Neuronal stem cell (in vitro differentiated cells): ENCODE measurements at regions not wholly inside any gene's neighbourhood (a gene's known extent, or its start where the extent isn't known, plus 50 kb on each side); places are given as distances from the start of the nearest gene placed in this dataset.
A peak's percentile ranks its signal among the peaks of the same experiment; 100 is the strongest.

Experiments
- DNase-seq: peaks from one replicate; pipeline ENCODE4 v3.0.0-alpha.2; 2013; ENCODE audit warnings: low spot score
- H2AFZ ChIP-seq: one replicate; pipeline ENCODE4 v1.6.1; 2013; ENCODE audit warnings: mild to moderate bottlenecking, low read length, inconsistent platforms
- H2AK5ac ChIP-seq: 2 replicates; pipeline ENCODE4 v1.6.1; 2013; ENCODE audit warnings: low read depth, mild to moderate bottlenecking, inconsistent platforms, low read length, moderate library complexity, mixed read lengths
- H2BK120ac ChIP-seq: 2 replicates; pipeline ENCODE4 v1.6.1; 2013; ENCODE audit warnings: low read depth, mild to moderate bottlenecking, inconsistent platforms, low read length, moderate library complexity, mixed read lengths
- H2BK12ac ChIP-seq: one replicate; pipeline ENCODE4 v1.6.1; 2013; ENCODE audit warnings: low read length, inconsistent platforms
- H2BK15ac ChIP-seq: 2 replicates; pipeline ENCODE4 v1.6.1; 2013; ENCODE audit warnings: mild to moderate bottlenecking, low read length, inconsistent platforms, mixed read lengths
- H2BK5ac ChIP-seq: one replicate; pipeline ENCODE4 v1.6.1; 2013; ENCODE audit warnings: inconsistent platforms, mild to moderate bottlenecking, low read length, moderate library complexity
- H3K14ac ChIP-seq: one replicate; pipeline ENCODE4 v1.6.1; 2013; ENCODE audit warnings: low read length, inconsistent platforms
- H3K18ac ChIP-seq: 2 replicates; pipeline ENCODE4 v1.6.1; 2013; ENCODE audit warnings: low read length, inconsistent platforms
- H3K23ac ChIP-seq: 2 replicates; pipeline ENCODE4 v1.6.1; 2013; ENCODE audit warnings: low read depth, mild to moderate bottlenecking, mixed read lengths, low read length, inconsistent platforms; ENCODE audit not compliant: poor library complexity
- H3K27ac ChIP-seq: replicated peaks from 3 replicates; pipeline ENCODE4 v1.5.1; 2013; ENCODE audit warnings: low read length, inconsistent platforms
- H3K27me3 ChIP-seq, 3 experiments: 2 replicates each; pipeline ENCODE4 v1.6.1; 2013; ENCODE audit warnings: low read length in 3 of 3, mild to moderate bottlenecking in 2 of 3, inconsistent platforms in 1 of 3, low read depth in 1 of 3, mixed read lengths in 1 of 3, moderate library complexity in 1 of 3; ENCODE audit not compliant: control insufficient read depth in 3 of 3, insufficient read depth in 3 of 3
- H3K36me3 ChIP-seq, 2 donors: replicated peaks in 1 of 2; 2 replicates each; pipeline ENCODE4 v1.6.1; 2013; ENCODE audit warnings: low read length in 2 of 2; ENCODE audit not compliant: control insufficient read depth in 2 of 2, insufficient read depth in 2 of 2
- H3K4ac ChIP-seq: 2 replicates; pipeline ENCODE4 v1.6.1; 2013; ENCODE audit warnings: inconsistent platforms, mild to moderate bottlenecking, low read length, moderate library complexity
- H3K4me1 ChIP-seq, 2 donors: 1 replicate in 1 of 2; 2 replicates in 1 of 2; pipeline ENCODE4 v1.6.1; 2013; ENCODE audit warnings: low read length in 2 of 2, low read depth in 1 of 2; ENCODE audit not compliant: control insufficient read depth in 2 of 2, insufficient read depth in 1 of 2
- H3K4me2 ChIP-seq: one replicate; pipeline ENCODE4 v1.6.1; 2013; ENCODE audit warnings: mild to moderate bottlenecking, low read length, inconsistent platforms; ENCODE audit not compliant: insufficient read depth, poor library complexity, severe bottlenecking
- H3K4me3 ChIP-seq, 2 donors: 2 replicates each; pipeline ENCODE4 v1.5.1; 2013; ENCODE audit warnings: low read length in 2 of 2, mild to moderate bottlenecking in 2 of 2, inconsistent platforms in 1 of 2, moderate library complexity in 1 of 2
- H3K79me1 ChIP-seq: one replicate; pipeline ENCODE4 v1.6.1; 2013; ENCODE audit warnings: low read depth, mild to moderate bottlenecking, inconsistent platforms, low read length, moderate library complexity
- H3K9ac ChIP-seq: one replicate; pipeline ENCODE4 v1.6.1; 2013; ENCODE audit warnings: mild to moderate bottlenecking, low read depth, low read length, inconsistent platforms; ENCODE audit not compliant: poor library complexity
- H3K9me3 ChIP-seq, 2 donors: replicated peaks in 1 of 2; 2 replicates each; pipeline versions ENCODE3 to v1.6.1; 2013; ENCODE audit warnings: low read length in 2 of 2, mild to moderate bottlenecking in 2 of 2, inconsistent platforms in 1 of 2, low read depth in 1 of 2, mixed read lengths in 1 of 2, moderate library complexity in 1 of 2; ENCODE audit not compliant: control insufficient read depth in 2 of 2, insufficient read depth in 1 of 2
- H4K8ac ChIP-seq: one replicate; pipeline ENCODE4 v1.6.1; 2013; ENCODE audit warnings: low read depth, mild to moderate bottlenecking, inconsistent platforms, low read length, moderate library complexity
- H4K91ac ChIP-seq: one replicate; pipeline ENCODE4 v1.6.1; 2013; ENCODE audit warnings: low read length, low read depth, mild to moderate bottlenecking, inconsistent platforms; ENCODE audit not compliant: poor library complexity
- WGBS, 2 donors: extraction: QIAGEN DNeasy Blood & Tissue Kit; methylation state at CpG; one replicate each; pipeline ENCODE4 v1.1.7; 2013; ENCODE audit warnings: missing lambda C conversion rate in 2 of 2, mixed read lengths in 1 of 2; ENCODE audit not compliant: insufficient read length in 2 of 2, insufficient replicate concordance in 1 of 2; ENCODE audit errors: extremely low coverage in 2 of 2; 5-methylcytosine and 5-hydroxymethylcytosine counted together

GRCh38 chr3:109210501-109210900 lies 74.0 kb downstream of the C3orf85 start:
- no peak overlapping the region for H3K9ac ChIP-seq
- no peaks in the 10 kb centered on the region for H3K79me1 ChIP-seq
- no peak overlapping the region for H3K23ac ChIP-seq
- H2BK15ac ChIP-seq: no peak overlapping the region
- no peak overlapping the region for H2BK12ac ChIP-seq
- H3K4me3 ChIP-seq: no peak overlapping the region
- no peak overlapping the region for H4K8ac ChIP-seq
- H2AK5ac ChIP-seq: no peak overlapping the region
- no peak for DNase-seq
- H3K9me3 ChIP-seq: no peaks in the 10 kb centered on the region
- H3K36me3 ChIP-seq: no peaks in the 10 kb centered on the region
- no peaks in the 10 kb centered on the region for H3K4me1 ChIP-seq
- H2AFZ ChIP-seq: no peak overlapping the region
- no peak overlapping the region for H3K4ac ChIP-seq
- H2BK5ac ChIP-seq: no peak overlapping the region
- no CpG with 5 or more reads among the region's 2 CpGs for WGBS, 2 donors
- no peak overlapping the region for H3K14ac ChIP-seq
- no peaks in the 10 kb centered on the region for H3K27me3 ChIP-seq
- H3K18ac ChIP-seq: no peak overlapping the region
- no peak overlapping the region for H3K27ac ChIP-seq
- H2BK120ac ChIP-seq: no peak overlapping the region
- H3K4me2 ChIP-seq: no peak overlapping the region
- no peak overlapping the region for H4K91ac ChIP-seq

- Histone ChIP-seq H3K23ac (no peak overlapping the region), H3K27me3 (no peaks in the 10 kb centered on the region), H2BK15ac (no peak overlapping the region), H3K27ac (no peak overlapping the region), H3K4me2 (no peak overlapping the region), H4K91ac (no peak overlapping the region), H3K4me1 (no peaks in the 10 kb centered on the region), H3K4ac (no peak overlapping the region), H3K36me3 (no peaks in the 10 kb centered on the region), H3K18ac (no peak overlapping the region), H2BK12ac (no peak overlapping the region), H2BK5ac (no peak overlapping the region), H3K14ac (no peak overlapping the region), H3K9ac (no peak overlapping the region), H3K79me1 (no peaks in the 10 kb centered on the region), H3K9me3 (no peaks in the 10 kb centered on the region), H3K4me3 (no peak overlapping the region), H2BK120ac (no peak overlapping the region), H2AK5ac (no peak overlapping the region), H2AFZ (no peak overlapping the region), H4K8ac (no peak overlapping the region)
- WGBS, 2 donors: no CpG with 5 or more reads among the region's 4 CpGs
- DNase-seq: no peak
Observed at GRCh38 chr3:109211941-109212340, 75.4 kb downstream of the C3orf85 start.

GRCh38 chr3:109213321-109213720 lies 76.8 kb downstream of the C3orf85 start:
- no peak for DNase-seq

GRCh38 chr3:109224333-109224732 lies 87.8 kb downstream of the C3orf85 start:
- peaks cover 0 to 2% of the 10 kb centered on the region in 2 donors for H3K9me3 ChIP-seq
- no peak overlapping the region for H2AFZ ChIP-seq
- H3K4me1 ChIP-seq: no peaks in the 10 kb centered on the region
- H4K8ac ChIP-seq: no peak overlapping the region
- H3K36me3 ChIP-seq: no peaks in the 10 kb centered on the region
- no peak overlapping the region for H3K4me3 ChIP-seq
- no peak overlapping the region for H2AK5ac ChIP-seq
- no peak overlapping the region for H3K23ac ChIP-seq
- H3K27me3 ChIP-seq: no peaks in the 10 kb centered on the region
- no peak overlapping the region for H3K4ac ChIP-seq
- no peak overlapping the region for H4K91ac ChIP-seq
- no peak overlapping the region for H3K4me2 ChIP-seq
- peak overlapping the region; percentile 27 for H3K9ac ChIP-seq
- WGBS, 2 donors: no CpG with 5 or more reads among the region's 8 CpGs
- H3K18ac ChIP-seq: peak overlapping the region; percentile 4
- H3K14ac ChIP-seq: no peak overlapping the region
- H2BK15ac ChIP-seq: peak overlapping the region; percentile 13
- no peak overlapping the region for H2BK5ac ChIP-seq
- H2BK12ac ChIP-seq: no peak overlapping the region
- no peak overlapping the region for H2BK120ac ChIP-seq
- H3K79me1 ChIP-seq: no peaks in the 10 kb centered on the region
- H3K27ac ChIP-seq: no peak overlapping the region
- DNase-seq: no peak

More at GRCh38 chr3:109213321-109213720, 76.8 kb downstream of the C3orf85 start:
- Histone ChIP-seq H2BK5ac (no peak overlapping the region), H3K14ac (no peak overlapping the region), H3K23ac (no peak overlapping the region), H2AK5ac (no peak overlapping the region), H3K4me3 (no peak overlapping the region), H2BK15ac (no peak overlapping the region), H3K27me3 (no peaks in the 10 kb centered on the region), H3K4ac (no peak overlapping the region), H2BK12ac (no peak overlapping the region), H2AFZ (no peak overlapping the region), H3K4me2 (no peak overlapping the region), H3K9me3 (no peaks in the 10 kb centered on the region), H3K18ac (no peak overlapping the region), H3K4me1 (no peaks in the 10 kb centered on the region), H3K27ac (no peak overlapping the region), H3K79me1 (no peaks in the 10 kb centered on the region), H4K91ac (no peak overlapping the region), H4K8ac (no peak overlapping the region), H3K9ac (no peak overlapping the region), H3K36me3 (no peaks in the 10 kb centered on the region), H2BK120ac (no peak overlapping the region)
